ENCODE measurements at regions not wholly inside any gene's neighbourhood (a gene's known extent, or its start where the extent isn't known, plus 50 kb on each side); places are given as distances from the start of the nearest gene placed in this dataset.

DNA sequence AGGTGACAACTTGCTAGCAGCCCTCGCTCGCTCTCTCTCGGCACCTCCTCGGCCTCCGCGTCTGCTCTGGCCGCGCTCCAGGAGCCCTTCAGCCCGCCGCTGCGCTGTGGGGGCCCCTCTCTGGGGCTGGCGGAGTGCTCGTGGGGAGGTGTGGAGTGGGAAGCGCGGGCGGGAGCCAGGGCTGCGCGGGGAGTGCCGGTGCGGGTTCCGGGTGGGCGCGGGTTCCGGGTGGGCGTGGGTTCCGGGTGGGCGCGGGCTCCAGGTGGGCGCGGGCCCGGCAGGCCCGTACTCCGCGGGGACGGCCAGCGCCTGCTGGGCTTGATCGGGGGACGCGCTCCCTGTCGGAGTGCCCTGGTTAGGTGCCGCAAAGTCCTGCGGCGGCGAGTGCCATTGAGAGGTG is 384.3 kb downstream of the GPM6A start:
- TF ChIP-seq, protein P1, sequence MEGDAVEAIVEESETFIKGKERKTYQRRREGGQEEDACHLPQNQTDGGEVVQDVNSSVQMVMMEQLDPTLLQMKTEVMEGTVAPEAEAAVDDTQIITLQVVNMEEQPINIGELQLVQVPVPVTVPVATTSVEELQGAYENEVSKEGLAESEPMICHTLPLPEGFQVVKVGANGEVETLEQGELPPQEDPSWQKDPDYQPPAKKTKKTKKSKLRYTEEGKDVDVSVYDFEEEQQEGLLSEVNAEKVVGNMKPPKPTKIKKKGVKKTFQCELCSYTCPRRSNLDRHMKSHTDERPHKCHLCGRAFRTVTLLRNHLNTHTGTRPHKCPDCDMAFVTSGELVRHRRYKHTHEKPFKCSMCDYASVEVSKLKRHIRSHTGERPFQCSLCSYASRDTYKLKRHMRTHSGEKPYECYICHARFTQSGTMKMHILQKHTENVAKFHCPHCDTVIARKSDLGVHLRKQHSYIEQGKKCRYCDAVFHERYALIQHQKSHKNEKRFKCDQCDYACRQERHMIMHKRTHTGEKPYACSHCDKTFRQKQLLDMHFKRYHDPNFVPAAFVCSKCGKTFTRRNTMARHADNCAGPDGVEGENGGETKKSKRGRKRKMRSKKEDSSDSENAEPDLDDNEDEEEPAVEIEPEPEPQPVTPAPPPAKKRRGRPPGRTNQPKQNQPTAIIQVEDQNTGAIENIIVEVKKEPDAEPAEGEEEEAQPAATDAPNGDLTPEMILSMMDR (IDR thresholded peaks at IDR 0.05) = no peak

DNA sequence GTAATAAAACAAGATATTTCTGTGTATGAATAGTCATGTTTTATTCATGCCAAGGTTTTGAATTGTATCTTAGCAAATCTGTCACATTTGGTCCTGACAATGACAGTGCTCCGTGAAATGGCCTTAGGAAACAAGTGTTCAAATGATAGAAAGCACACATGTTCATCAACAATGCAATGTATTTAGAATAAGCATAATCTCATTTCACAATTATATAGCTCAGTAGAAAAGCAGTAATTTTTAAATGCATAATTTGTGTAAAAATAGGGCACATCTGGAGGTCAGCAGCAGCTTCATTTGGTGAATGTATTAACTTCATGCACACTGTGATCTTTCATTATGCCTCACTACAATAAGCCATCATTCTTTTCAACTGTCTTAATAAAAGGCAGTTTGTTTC is 380.4 kb downstream of the GPM6A start:
- TF ChIP-seq, protein P1 (IDR thresholded peaks at IDR 0.05) = no peak

- TF ChIP-seq, protein P1 (IDR thresholded peaks at IDR 0.05) = no peak
Measured at GRCh38 chr4:175435381-175435783, 376.7 kb downstream of the GPM6A start.

GRCh38 chr4:175436196-175436595 is 375.9 kb downstream of the GPM6A start:
- TF ChIP-seq, protein P1 (IDR thresholded peaks at IDR 0.05) = no peak

DNA sequence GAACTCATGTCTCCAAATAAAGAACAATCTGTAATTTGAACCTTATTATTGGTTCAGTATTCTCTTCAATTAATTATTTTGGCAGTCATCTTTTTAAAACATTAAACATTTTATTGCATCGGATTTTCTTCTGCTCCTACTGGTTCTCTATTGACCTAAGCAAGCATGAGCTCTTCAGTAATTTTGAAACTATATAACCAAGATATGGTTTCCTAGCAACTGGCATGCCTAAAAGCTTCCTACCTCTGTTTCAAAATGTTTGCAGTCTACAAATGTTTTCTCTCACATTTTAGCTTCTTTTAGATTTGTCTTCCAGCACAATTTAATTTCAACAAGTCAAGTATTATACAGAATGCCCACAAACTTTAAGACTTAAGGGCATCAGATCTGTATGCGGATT is 371.3 kb downstream of the GPM6A start:
- TF ChIP-seq, protein P1 (IDR thresholded peaks at IDR 0.05) = no peak

- TF ChIP-seq, protein P1 (IDR thresholded peaks at IDR 0.05) = no peak
Measured at GRCh38 chr4:175441256-175441655, 370.8 kb downstream of the GPM6A start.

DNA sequence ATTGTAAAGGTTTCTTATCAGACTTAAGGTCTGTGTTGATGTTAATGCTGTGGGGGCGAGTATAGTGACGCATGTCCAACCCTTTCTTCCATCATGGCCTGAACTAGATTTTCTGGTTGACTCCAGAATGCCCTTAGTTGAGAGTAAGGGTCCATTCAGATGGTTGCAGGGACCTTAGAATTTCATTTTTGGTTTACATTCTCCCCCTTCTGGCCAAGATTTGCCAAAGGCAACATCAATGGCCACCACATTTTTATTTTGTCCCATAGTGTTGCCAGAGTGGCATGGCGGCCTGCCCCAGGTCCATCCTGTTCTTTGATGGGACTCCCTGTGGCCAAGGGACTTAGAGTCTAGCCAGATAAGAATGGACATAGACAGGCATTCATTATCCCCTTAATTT is 368.5 kb downstream of the GPM6A start:
- TF ChIP-seq, protein P1 (IDR thresholded peaks at IDR 0.05) = no peak

GRCh38 chr4:175444512-175444911 is 367.6 kb downstream of the GPM6A start:
- TF ChIP-seq, protein P1 (IDR thresholded peaks at IDR 0.05) = no peak

Measured in LNCAP (cell line).